Esophagus squamous epithelium (tissue), 5 donors: ENCODE measurements at regions not wholly inside any gene's neighbourhood (a gene's known extent, or its start where the extent isn't known, plus 50 kb on each side); places are given as distances from the start of the nearest gene placed in this dataset.

Source experiments
- DNase-seq: peaks from one replicate; lab custom pipeline; 2025; lab: John Stamatoyannopoulos, UW
- H3K27ac ChIP-seq, 4 donors: fragments of 200-600 bp; sonication (generic); one replicate each; pipeline ENCODE4 v1.5.1; 2016 to 2019; ENCODE audit warnings: mild to moderate bottlenecking in 1 of 4
- H3K27me3 ChIP-seq, 4 donors: fragments of 200-600 bp; sonication (generic); 1 replicate in 3 of 4; 2 replicates in 1 of 4; pipeline versions ENCODE4 v1.5.1 to v1.6.0; 2017 to 2021; ENCODE audit warnings: antibody characterized with exemption in 1 of 4
- H3K36me3 ChIP-seq, 3 donors: fragments of 200-600 bp; sonication (generic); one replicate each; pipeline ENCODE4 v1.5.1; 2016 to 2019
- H3K4me1 ChIP-seq, 3 donors: fragments of 200-600 bp; sonication (generic); one replicate each; pipeline ENCODE4 v1.5.1; 2017 to 2019
- H3K4me3 ChIP-seq, 4 donors: fragments of 200-600 bp; sonication (generic); 1 replicate in 3 of 4; 2 replicates in 1 of 4; pipeline ENCODE4 v1.5.1; 2016 to 2019; ENCODE audit warnings: mild to moderate bottlenecking in 2 of 4, moderate library complexity in 1 of 4
- H3K9me3 ChIP-seq, 3 donors: fragments of 200-600 bp; sonication (generic); one replicate each; pipeline ENCODE4 v1.5.1; 2016 to 2019
- CTCF ChIP-seq, 6 experiments: fragments of 450-650 bp in 4 of 6; fragments of 200-600 bp in 2 of 6; sonication (generic) in 2 of 6; IDR thresholded peaks; one replicate each; pipeline ENCODE4 v1.5.1; 2016 to 2019; ENCODE audit warnings: antibody characterized with exemption in 6 of 6, mild to moderate bottlenecking in 4 of 6, moderate library complexity in 4 of 6
- POLR2A ChIP-seq, 4 donors: fragments of 450-650 bp; IDR thresholded peaks; one replicate each; pipeline ENCODE4 v1.6.1; 2017; ENCODE audit warnings: antibody characterized with exemption in 4 of 4, mild to moderate bottlenecking in 4 of 4, moderate library complexity in 3 of 4
- WGBS, 2 donors: methylation state at CpG; one replicate each; pipeline ENCODE4 v1.1.5; 2018; 5-methylcytosine and 5-hydroxymethylcytosine counted together
- intact Hi-C: fragments of 100-400 bp; cut with DNase I; formaldehyde crosslinking; loops from one replicate; pipeline ENCODE4 v1.15.0; 2022
- donor health status: DM: yes; HTN: yes; CAD: no.

GRCh38 chr7:35982600-35982999 lies 170.5 kb upstream of the EEPD1 start:
- intact Hi-C loops: loop anchor here (5.0 kb wide), 1 partner anchor 310 kb away; no protein-coding TSS in a partner anchor
- TF ChIP-seq CTCF (IDR thresholded peaks at IDR 0.05) (no peak), POLR2A (IDR thresholded peaks at IDR 0.05) (no peak)
- WGBS, 2 donors: 84 to 100% methylated on average over 2 to 11 of the region's 27 CpGs
- no peak for DNase-seq
- Histone ChIP-seq H3K27me3 (no peaks in the 10 kb centered on the region), H3K4me1 (no peaks in the 10 kb centered on the region), H3K9me3 (no peaks in the 10 kb centered on the region), H3K27ac (no peak overlapping the region), H3K4me3 (no peak overlapping the region), H3K36me3 (no peaks in the 10 kb centered on the region)

GRCh38 chr7:35983626-35984025 lies 169.4 kb upstream of the EEPD1 start:
- intact Hi-C loops: loop anchor here (5.0 kb wide), 1 partner anchor 309 kb away; no protein-coding TSS in a partner anchor
- TF ChIP-seq POLR2A (IDR thresholded peaks at IDR 0.05) (no peak), CTCF (IDR thresholded peaks at IDR 0.05) (no peak)

GRCh38 chr7:35985126-35985754 lies 167.8 kb upstream of the EEPD1 start:
- no peaks in the 10 kb centered on the region for H3K27me3 ChIP-seq
- H3K36me3 ChIP-seq: no peaks in the 10 kb centered on the region
- TF ChIP-seq POLR2A (IDR thresholded peaks at IDR 0.05) (no peak), CTCF (IDR thresholded peaks at IDR 0.05) (peak; percentile 68 to 96 (median 92))
- H3K4me3 ChIP-seq: no peak overlapping the region
- 18 to 19% methylated on average over 7 of the region's 7 CpGs for WGBS, 2 donors
- no peaks in the 10 kb centered on the region for H3K4me1 ChIP-seq
- no peak overlapping the region for H3K27ac ChIP-seq
- intact Hi-C loops: no loop called here
- H3K9me3 ChIP-seq: no peaks in the 10 kb centered on the region
- peak; percentile 14 for DNase-seq

More at GRCh38 chr7:35983626-35984025, 169.4 kb upstream of the EEPD1 start:
- H3K4me1 ChIP-seq: no peaks in the 10 kb centered on the region
- WGBS, 2 donors: 84 to 88% methylated on average over 5 of the region's 5 CpGs
- H3K4me3 ChIP-seq: no peak overlapping the region
- H3K9me3 ChIP-seq: no peaks in the 10 kb centered on the region
- no peak for DNase-seq
- no peaks in the 10 kb centered on the region for H3K36me3 ChIP-seq
- H3K27me3 ChIP-seq: no peaks in the 10 kb centered on the region
- no peak overlapping the region for H3K27ac ChIP-seq

GRCh38 chr7:35987016-35987415 lies 166.0 kb upstream of the EEPD1 start:
- no peak overlapping the region for H3K4me3 ChIP-seq
- intact Hi-C loops: no loop called here
- H3K27ac ChIP-seq: no peak overlapping the region
- TF ChIP-seq POLR2A (IDR thresholded peaks at IDR 0.05) (no peak), CTCF (IDR thresholded peaks at IDR 0.05) (no peak)
- DNase-seq: no peak
- H3K9me3 ChIP-seq: no peaks in the 10 kb centered on the region
- H3K36me3 ChIP-seq: no peaks in the 10 kb centered on the region
- H3K4me1 ChIP-seq: no peaks in the 10 kb centered on the region
- H3K27me3 ChIP-seq: no peaks in the 10 kb centered on the region
- 78% methylated on average over 2 of the region's 6 CpGs; no CpG with 5 or more reads in 1 of the 2 donors for WGBS, 2 donors

- no peaks in the 10 kb centered on the region for H3K36me3 ChIP-seq
- TF ChIP-seq POLR2A (IDR thresholded peaks at IDR 0.05) (no peak), CTCF (IDR thresholded peaks at IDR 0.05) (no peak)
- H3K27me3 ChIP-seq: no peaks in the 10 kb centered on the region
- intact Hi-C loops: no loop called here
- 51 to 91% methylated on average over 5 of the region's 5 CpGs for WGBS, 2 donors
- H3K4me1 ChIP-seq: no peaks in the 10 kb centered on the region
- H3K4me3 ChIP-seq: no peak overlapping the region
- no peak for DNase-seq
- no peak overlapping the region for H3K27ac ChIP-seq
- H3K9me3 ChIP-seq: no peaks in the 10 kb centered on the region
These were observed 164.9 kb upstream of the EEPD1 start for GRCh38 chr7:35988105-35988504.
